Endometrium (tissue), 2 donors: ENCODE measurements at regions not wholly inside any gene's neighbourhood (a gene's known extent, or its start where the extent isn't known, plus 50 kb on each side); places are given as distances from the start of the nearest gene placed in this dataset.
A peak's percentile ranks its signal among the peaks of the same experiment; 100 is the strongest.
"Not testable (repeated sequence)": the region's sequence is repeated elsewhere in the genome, so short reads cannot be mapped to it uniquely, and the experiment has no call there.

Source experiments
- FAIRE-seq: peaks from 2 replicates; lab custom pipeline; 2012; peaks lifted over from hg19 to GRCh38; lab: Jason Lieb, UNC
- donor health status: control.
- donor health status: control.

DNA sequence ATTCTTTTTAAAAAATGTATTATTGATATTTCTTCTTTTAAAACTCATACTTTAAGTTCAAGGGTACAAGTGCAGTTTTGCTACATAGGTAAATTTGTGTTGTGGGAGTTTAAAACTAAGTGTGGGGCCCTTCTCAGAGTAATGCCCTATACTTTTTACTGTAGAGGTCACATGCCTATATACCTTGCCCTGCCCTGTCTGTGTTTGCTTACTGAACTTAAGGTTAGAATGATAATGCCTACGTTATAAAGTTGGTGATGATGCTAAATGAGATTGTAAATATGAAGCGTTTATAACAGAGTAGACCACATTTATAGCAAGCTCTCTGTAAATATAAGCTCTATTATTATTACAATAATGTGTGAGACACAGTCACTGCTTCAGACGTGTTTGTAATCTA, 261.9 kb downstream of the RASSF9 start:
- no peak for FAIRE-seq

GRCh38 chr12:85575120-85576096, 260.8 kb downstream of the RASSF9 start:
- FAIRE-seq: peak; percentile 29

- FAIRE-seq: peak; percentile 12
Measured at GRCh38 chr12:85580562-85581168, 255.5 kb downstream of the RASSF9 start.

- FAIRE-seq: no peak
Measured at GRCh38 chr12:85587158-85587557, 249.1 kb downstream of the RASSF9 start.

DNA sequence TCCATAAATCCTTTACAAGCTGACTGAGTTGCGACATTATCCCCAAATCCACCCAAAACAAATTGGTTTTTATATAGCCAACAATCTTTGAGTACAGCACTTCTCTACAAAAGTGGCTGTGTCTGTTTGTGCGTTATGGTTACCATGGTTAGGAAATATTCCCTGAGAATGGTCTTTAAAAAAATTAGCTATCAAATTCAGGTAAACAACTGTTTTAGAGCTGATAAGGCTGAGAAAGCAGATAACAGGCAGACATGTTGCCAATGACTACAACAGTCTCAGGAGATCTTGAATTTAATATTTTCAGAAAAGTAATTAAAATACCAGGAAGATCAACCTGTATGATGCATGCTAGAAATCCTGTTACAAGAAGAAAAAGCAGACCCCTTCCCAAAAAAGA, 248.0 kb downstream of the RASSF9 start:
- no peak for FAIRE-seq

DNA sequence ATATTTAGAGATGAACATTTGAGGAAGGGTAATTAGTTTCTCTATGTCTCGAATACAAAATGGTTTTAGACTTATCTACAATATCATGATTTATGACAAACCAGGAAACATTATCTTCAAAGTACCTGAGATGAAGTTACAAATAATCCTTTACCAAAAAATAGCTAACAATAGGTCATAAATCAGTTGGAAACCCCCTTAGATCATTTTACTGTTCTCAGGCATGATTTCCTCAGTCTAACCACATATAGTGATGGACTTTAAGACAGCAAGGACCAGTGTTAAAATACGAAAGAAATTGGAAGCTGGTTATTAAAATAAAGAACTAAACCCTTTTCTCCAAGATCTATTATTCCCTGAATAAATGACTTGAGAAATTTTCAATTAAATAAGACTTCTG, 235.4 kb downstream of the RASSF9 start:
- FAIRE-seq: no peak

DNA sequence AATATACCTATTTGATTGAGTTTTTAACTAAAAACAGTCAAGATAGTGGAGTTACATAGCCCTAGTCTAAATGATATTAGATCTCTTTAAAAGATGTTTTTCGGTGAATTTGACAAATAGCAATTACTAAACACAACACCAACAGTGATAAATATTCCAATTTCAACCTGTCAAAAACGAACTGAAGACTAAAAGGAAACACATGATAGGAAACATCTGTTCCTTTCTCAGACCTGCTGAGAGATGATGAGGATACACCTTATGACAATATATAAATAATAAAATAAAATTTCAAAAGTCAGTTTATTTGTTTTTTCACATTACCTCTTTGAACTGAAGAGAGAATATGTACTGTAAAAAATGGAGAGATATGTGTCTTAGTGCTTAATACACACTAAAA, 232.7 kb downstream of the RASSF9 start:
- no peak for FAIRE-seq

GRCh38 chr12:85606455-85606854, 229.8 kb downstream of the RASSF9 start:
- FAIRE-seq: no peak

GRCh38 chr12:85609778-85610177, 226.4 kb downstream of the RASSF9 start:
- no peak for FAIRE-seq

- no peak for FAIRE-seq
Measured at GRCh38 chr12:85610194-85610593, 226.0 kb downstream of the RASSF9 start.

DNA sequence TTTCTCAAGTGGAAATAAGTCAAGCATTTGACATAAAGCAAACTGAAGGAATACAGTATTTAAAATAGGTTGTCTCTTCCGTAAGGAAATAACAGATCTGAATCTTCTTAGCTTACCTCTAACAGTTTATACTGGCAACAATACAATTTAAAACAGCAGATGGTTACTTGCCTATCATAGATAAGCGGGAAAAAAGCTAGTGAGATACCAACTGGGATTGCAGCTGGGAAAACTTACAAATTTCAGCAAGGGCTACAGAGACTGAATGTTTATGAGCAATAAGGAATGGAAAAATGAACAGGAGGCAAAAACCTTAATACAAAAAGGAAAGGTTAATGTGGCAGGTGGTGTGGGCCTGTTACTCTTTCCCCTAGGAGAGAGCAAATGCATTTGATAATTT, 220.0 kb downstream of the RASSF9 start:
- no peak for FAIRE-seq

DNA sequence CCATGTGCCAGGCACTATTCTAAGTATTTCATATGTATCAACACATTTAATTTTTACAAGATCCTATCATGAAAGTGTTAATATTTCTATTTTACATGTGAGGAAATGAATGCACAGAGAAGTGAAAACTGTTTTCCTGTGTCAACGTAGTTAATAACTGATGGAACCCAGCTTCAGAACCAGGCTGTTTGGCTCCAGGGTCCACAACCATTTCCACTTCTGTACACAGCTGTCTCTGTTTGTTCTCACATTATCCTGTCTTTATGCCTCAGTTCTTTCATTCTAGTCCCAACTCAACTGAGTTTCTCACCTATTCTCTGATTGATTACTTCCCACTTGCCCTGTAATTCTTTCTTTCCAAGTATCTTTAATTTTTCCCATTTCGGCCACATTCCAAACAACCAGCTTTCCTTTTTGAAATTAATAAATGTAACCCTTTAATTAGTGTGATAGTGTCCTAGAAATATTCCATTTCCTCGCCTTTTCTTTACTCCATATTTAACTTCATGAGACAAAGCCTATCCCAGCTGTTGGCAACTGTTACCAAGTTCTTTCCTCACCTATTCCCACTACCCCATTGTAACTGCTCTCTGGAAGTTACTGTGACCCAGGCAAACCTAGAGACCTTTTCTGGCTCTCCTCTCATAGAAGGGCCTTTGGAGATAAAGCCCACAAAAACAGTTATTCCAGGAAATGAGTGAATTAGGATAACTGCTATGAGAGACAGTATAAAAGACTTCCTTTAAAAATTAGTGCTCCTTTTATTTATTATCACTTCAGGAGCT, 218.7 kb downstream of the RASSF9 start:
- FAIRE-seq: no peak

DNA sequence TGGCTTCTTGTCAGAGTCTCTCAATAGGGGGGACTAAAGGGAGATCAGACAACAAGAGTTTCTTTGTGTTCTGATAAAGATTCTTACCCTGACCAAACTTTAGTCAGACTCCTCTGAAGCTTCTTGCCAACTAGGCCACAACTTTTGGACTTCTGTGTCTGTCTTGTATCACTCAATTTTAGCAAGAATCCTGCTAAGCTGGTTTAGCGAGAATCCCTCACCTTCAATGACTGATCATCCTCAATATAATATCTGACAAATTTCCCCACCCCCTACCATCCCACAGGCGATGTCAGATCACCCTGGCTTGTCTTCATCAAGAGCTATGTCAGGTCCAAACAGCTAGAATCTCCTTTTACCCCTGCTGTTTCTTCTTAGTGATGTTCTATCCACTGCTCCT, 215.2 kb downstream of the RASSF9 start:
- no peak for FAIRE-seq

GRCh38 chr12:85623763-85624162, 212.4 kb downstream of the RASSF9 start:
- FAIRE-seq: no peak

DNA sequence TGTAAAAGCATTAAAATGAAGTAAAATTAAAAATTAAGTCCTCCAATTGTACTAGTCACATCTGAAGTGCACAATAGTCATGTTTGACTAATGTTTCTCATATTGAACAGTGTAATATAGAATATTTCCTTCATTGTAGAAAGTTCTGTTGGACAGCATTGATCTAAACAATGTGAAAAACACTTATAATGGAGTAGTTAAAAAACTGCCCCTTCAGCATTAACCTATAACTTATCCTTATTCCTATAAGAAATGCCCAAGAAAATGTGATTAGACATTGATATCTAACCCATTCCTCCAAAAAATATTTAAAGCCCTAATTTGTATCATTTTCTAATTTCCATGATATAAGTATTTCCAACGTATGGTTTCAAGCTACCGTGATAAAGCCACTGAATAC, 210.7 kb downstream of the RASSF9 start:
- FAIRE-seq: no peak

DNA sequence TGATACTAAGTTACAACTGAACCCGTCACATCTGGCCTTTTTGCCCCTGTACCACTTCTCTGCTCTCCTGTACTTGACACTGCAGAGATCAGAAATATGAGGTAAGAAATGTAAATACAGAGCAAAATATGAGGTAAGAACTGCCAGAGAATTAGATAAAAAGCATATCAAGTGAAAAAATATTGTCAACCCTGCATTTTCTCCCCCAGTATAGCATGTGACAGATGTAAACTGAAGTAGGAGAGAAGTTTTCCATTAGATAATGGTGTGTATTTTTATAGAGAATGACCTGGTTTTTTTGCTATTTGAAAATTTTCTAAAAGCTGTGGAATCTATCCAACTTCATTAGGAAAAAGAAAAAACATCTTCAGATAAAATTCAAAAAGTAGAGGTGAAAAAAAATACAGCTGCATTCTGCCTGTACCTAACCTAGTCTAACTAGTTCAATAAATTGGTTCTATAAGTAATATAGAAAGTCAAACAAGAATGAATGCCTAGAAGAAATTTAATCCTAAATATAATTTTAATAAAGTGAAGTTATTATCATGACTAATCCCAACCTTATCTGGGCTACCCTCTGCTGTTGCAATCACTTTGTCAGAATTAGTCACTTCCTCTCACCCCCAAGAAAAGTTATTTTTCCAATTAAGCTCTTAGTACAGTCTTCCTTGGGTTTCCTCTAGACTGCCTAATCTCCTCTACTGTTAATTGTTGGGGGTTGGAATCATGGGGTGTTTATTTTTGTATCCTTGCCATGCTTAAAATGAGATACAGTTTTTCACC, 210.0 kb downstream of the RASSF9 start:
- FAIRE-seq: no peak

GRCh38 chr12:85626784-85627171, 209.4 kb downstream of the RASSF9 start:
- no peak for FAIRE-seq

- FAIRE-seq: no peak
Measured at GRCh38 chr12:85627584-85627983, 208.6 kb downstream of the RASSF9 start.

DNA sequence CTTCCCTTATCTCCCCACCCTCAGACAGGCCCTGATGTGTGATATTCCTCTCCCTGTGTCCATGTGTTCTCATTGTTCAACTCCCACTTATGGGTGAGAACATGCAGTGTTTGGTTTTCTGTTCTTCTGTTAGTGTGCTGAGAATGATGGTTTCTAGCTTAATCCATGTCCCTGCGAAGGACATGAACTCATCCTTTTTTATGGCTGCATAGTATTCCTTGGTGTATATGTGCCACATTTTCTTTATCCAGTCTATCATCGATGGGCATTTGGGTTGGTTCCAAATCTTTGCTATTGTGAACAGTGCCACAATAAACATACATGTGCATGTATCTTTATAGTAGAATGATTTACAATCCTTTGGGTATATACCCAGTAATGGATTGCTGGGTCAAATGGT, 207.6 kb downstream of the RASSF9 start:
- not testable (repeated sequence) for FAIRE-seq

DNA sequence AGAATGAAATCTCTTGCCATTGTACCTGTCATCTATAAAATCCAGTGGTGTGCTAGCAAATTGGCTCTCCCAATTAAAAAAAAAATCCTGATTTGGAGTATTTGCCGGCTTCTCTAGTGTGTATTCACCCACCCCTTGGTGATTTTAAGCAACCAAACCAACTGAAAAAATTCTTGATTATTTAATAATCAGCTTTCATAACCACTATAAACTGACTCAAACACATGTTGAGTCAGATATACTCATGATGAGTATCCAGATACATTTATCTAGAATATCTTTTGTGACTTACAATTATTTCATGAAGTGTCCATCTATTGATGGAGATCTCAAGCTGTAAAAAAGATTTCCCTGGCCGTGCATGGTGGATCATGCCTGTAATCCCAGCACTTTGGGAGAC, 205.4 kb downstream of the RASSF9 start:
- FAIRE-seq: no peak

- no peak for FAIRE-seq
Measured at GRCh38 chr12:85632390-85632789, 203.8 kb downstream of the RASSF9 start.

GRCh38 chr12:85633491-85633890, 202.7 kb downstream of the RASSF9 start:
- FAIRE-seq: no peak
